Ascending aorta (tissue), 2 donors: ENCODE measurements at regions not wholly inside any gene's neighbourhood (a gene's known extent, or its start where the extent isn't known, plus 50 kb on each side); places are given as distances from the start of the nearest gene placed in this dataset.

Source experiments
- DNase-seq, 2 donors: peaks; one replicate each; pipeline ENCODE4 v3.0.0-alpha.2; 2019; ENCODE audit warnings: low spot score in 2 of 2
- H3K27ac ChIP-seq, 2 donors: fragments of 200-600 bp; sonication (generic); one replicate each; pipeline ENCODE4 v1.5.1; 2016 to 2017; ENCODE audit warnings: mild to moderate bottlenecking in 1 of 2
- H3K27me3 ChIP-seq: fragments of 200-600 bp; sonication (generic); one replicate; pipeline ENCODE4 v1.5.1; 2017
- H3K36me3 ChIP-seq, 2 donors: fragments of 200-600 bp; sonication (generic); one replicate each; pipeline ENCODE4 v1.5.1; 2016
- H3K4me1 ChIP-seq, 2 donors: fragments of 200-600 bp; sonication (generic); one replicate each; pipeline ENCODE4 v1.5.1; 2016 to 2017; ENCODE audit warnings: mild to moderate bottlenecking in 1 of 2
- H3K4me3 ChIP-seq, 2 donors: fragments of 200-600 bp; sonication (generic); one replicate each; pipeline ENCODE4 v1.5.1; 2016 to 2017; ENCODE audit warnings: mild to moderate bottlenecking in 1 of 2
- H3K9me3 ChIP-seq, 2 donors: fragments of 200-600 bp; sonication (generic); one replicate each; pipeline ENCODE4 v1.5.1; 2016
- CTCF ChIP-seq, 3 experiments: fragments of 200-600 bp in 2 of 3; fragments of 450-650 bp in 1 of 3; sonication (generic) in 2 of 3; IDR thresholded peaks; one replicate each; pipeline ENCODE4 v1.5.1; 2016 to 2019; ENCODE audit warnings: antibody characterized with exemption in 3 of 3, mild to moderate bottlenecking in 1 of 3, moderate library complexity in 1 of 3
- intact Hi-C: fragments of 100-400 bp; cut with DNase I; formaldehyde crosslinking; loops from one replicate; pipeline ENCODE4 v1.15.1; 2023

- Histone ChIP-seq H3K36me3 (no peaks in the 10 kb centered on the region), H3K4me1 (no peaks in the 10 kb centered on the region), H3K27me3 (no peaks in the 10 kb centered on the region), H3K27ac (no peak overlapping the region), H3K4me3 (no peak overlapping the region), H3K9me3 (no peaks in the 10 kb centered on the region)
- intact Hi-C loops = no loop called here
- no peak for TF ChIP-seq CTCF (IDR thresholded peaks at IDR 0.05)
- DNase-seq = no peak
These were observed 900.1 kb downstream of the TTLL7 start for GRCh38 chr1:83098791-83099190.

- Histone ChIP-seq H3K4me1 (no peaks in the 10 kb centered on the region), H3K36me3 (no peaks in the 10 kb centered on the region), H3K27me3 (no peaks in the 10 kb centered on the region), H3K9me3 (no peaks in the 10 kb centered on the region), H3K4me3 (no peak overlapping the region), H3K27ac (no peak overlapping the region)
- no peak for DNase-seq
- intact Hi-C loops = no loop called here
- no peak for TF ChIP-seq CTCF (IDR thresholded peaks at IDR 0.05)
These were observed 900.8 kb downstream of the TTLL7 start for GRCh38 chr1:83098131-83098530.

GRCh38 chr1:83097715-83098114, 901.2 kb downstream of the TTLL7 start:
- H3K27me3 ChIP-seq = no peaks in the 10 kb centered on the region
- no peaks in the 10 kb centered on the region for H3K9me3 ChIP-seq
- no peaks in the 10 kb centered on the region for H3K36me3 ChIP-seq
- no peaks in the 10 kb centered on the region for H3K4me1 ChIP-seq
- TF ChIP-seq CTCF (IDR thresholded peaks at IDR 0.05) = no peak
- no peak for DNase-seq
- intact Hi-C loops = no loop called here
- H3K4me3 ChIP-seq = no peak overlapping the region
- no peak overlapping the region for H3K27ac ChIP-seq

GRCh38 chr1:83095570-83095969, 903.4 kb downstream of the TTLL7 start:
- no peaks in the 10 kb centered on the region for H3K36me3 ChIP-seq
- H3K27ac ChIP-seq = no peak overlapping the region
- H3K4me3 ChIP-seq = no peak overlapping the region
- H3K27me3 ChIP-seq = no peaks in the 10 kb centered on the region
- no peaks in the 10 kb centered on the region for H3K4me1 ChIP-seq
- DNase-seq = no peak
- TF ChIP-seq CTCF (IDR thresholded peaks at IDR 0.05) = no peak
- no peaks in the 10 kb centered on the region for H3K9me3 ChIP-seq
- intact Hi-C loops = no loop called here

- Histone ChIP-seq H3K36me3 (no peaks in the 10 kb centered on the region), H3K27me3 (no peaks in the 10 kb centered on the region), H3K9me3 (no peaks in the 10 kb centered on the region), H3K4me3 (no peak overlapping the region), H3K27ac (no peak overlapping the region), H3K4me1 (no peaks in the 10 kb centered on the region)
- TF ChIP-seq CTCF (IDR thresholded peaks at IDR 0.05) = no peak
- DNase-seq = no peak
- intact Hi-C loops = no loop called here
These were observed 908.7 kb downstream of the TTLL7 start for GRCh38 chr1:83090195-83090594.

- Histone ChIP-seq H3K27ac (no peak overlapping the region), H3K36me3 (no peaks in the 10 kb centered on the region), H3K4me1 (no peaks in the 10 kb centered on the region), H3K27me3 (no peaks in the 10 kb centered on the region), H3K4me3 (no peak overlapping the region), H3K9me3 (no peaks in the 10 kb centered on the region)
- intact Hi-C loops = no loop called here
- TF ChIP-seq CTCF (IDR thresholded peaks at IDR 0.05) = no peak
- no peak for DNase-seq
These were observed 911.1 kb downstream of the TTLL7 start for GRCh38 chr1:83087851-83088250.
